ENCODE measurements at regions not wholly inside any gene's neighbourhood (a gene's known extent, or its start where the extent isn't known, plus 50 kb on each side); places are given as distances from the start of the nearest gene placed in this dataset.
"Not testable (repeated sequence)": the region's sequence is repeated elsewhere in the genome, so short reads cannot be mapped to it uniquely, and the experiment has no call there.

GRCh38 chrX:76924616-76925015 lies 497.1 kb downstream of the MAGEE1 start:
- TF ChIP-seq POLR2A, CTCF (IDR thresholded peaks at IDR 0.05): not testable (repeated sequence)

Data from adrenal gland (tissue), 5 donors.